ENCODE measurements at regions not wholly inside any gene's neighbourhood (a gene's known extent, or its start where the extent isn't known, plus 50 kb on each side); places are given as distances from the start of the nearest gene placed in this dataset.

- DNase-seq (ENCODE audit: low read depth in 2 of 2), result no peak
Observed at GRCh38 chr1:62917314-62917713, 133.4 kb downstream of the ATG4C start.

- no peak for DNase-seq (ENCODE audit: low read depth in 2 of 2)
Observed at GRCh38 chr1:62917805-62918204, 133.9 kb downstream of the ATG4C start.

GRCh38 chr1:62918700-62919099, 134.8 kb downstream of the ATG4C start:
- DNase-seq (ENCODE audit: low read depth in 2 of 2), result no peak

GRCh38 chr1:62922006-62922405, 138.1 kb downstream of the ATG4C start:
- no peak for DNase-seq (ENCODE audit: low read depth in 2 of 2)

- no peak for DNase-seq (ENCODE audit: low read depth in 2 of 2)
Observed at GRCh38 chr1:62924983-62925790, 141.3 kb downstream of the ATG4C start.

GRCh38 chr1:62926681-62927252, 142.8 kb downstream of the ATG4C start:
- DNase-seq (ENCODE audit: low read depth in 2 of 2), result no peak

- no peak for DNase-seq (ENCODE audit: low read depth in 2 of 2)
Observed at GRCh38 chr1:62928885-62929284, 145.0 kb downstream of the ATG4C start.

- DNase-seq (ENCODE audit: low read depth in 2 of 2), result no peak
Observed at GRCh38 chr1:62937634-62938296, 153.8 kb downstream of the ATG4C start.

- DNase-seq (ENCODE audit: low read depth in 2 of 2), result no peak
Observed at GRCh38 chr1:62941780-62942179, 157.8 kb downstream of the ATG4C start.

GRCh38 chr1:62946511-62946910, 162.6 kb downstream of the ATG4C start:
- no peak for DNase-seq (ENCODE audit: low read depth in 2 of 2)

GRCh38 chr1:62951428-62951827, 167.5 kb downstream of the ATG4C start:
- DNase-seq (ENCODE audit: low read depth in 2 of 2), result no peak

GRCh38 chr1:62952596-62952995, 168.7 kb downstream of the ATG4C start:
- no peak for DNase-seq (ENCODE audit: low read depth in 2 of 2)

GRCh38 chr1:62953633-62954032, 169.7 kb downstream of the ATG4C start:
- DNase-seq (ENCODE audit: low read depth in 2 of 2), result no peak

- DNase-seq (ENCODE audit: low read depth in 2 of 2), result no peak
Observed at GRCh38 chr1:62954758-62955157, 170.8 kb downstream of the ATG4C start.

- DNase-seq (ENCODE audit: low read depth in 2 of 2), result no peak
Observed at GRCh38 chr1:62955666-62956065, 171.7 kb downstream of the ATG4C start.

GRCh38 chr1:62962014-62962812, 178.3 kb downstream of the ATG4C start:
- DNase-seq (ENCODE audit: low read depth in 2 of 2), result no peak

GRCh38 chr1:62962901-62963776, 179.2 kb downstream of the ATG4C start:
- DNase-seq (ENCODE audit: low read depth in 2 of 2), result peak; percentile 2 to 6

- DNase-seq (ENCODE audit: low read depth in 2 of 2), result no peak
Observed at GRCh38 chr1:62964141-62964540, 180.2 kb downstream of the ATG4C start.

- DNase-seq (ENCODE audit: low read depth in 2 of 2), result no peak
Observed at GRCh38 chr1:62967031-62967430, 183.1 kb downstream of the ATG4C start.

- DNase-seq (ENCODE audit: low read depth in 2 of 2), result no peak
Observed at GRCh38 chr1:62977366-62977765, 193.4 kb downstream of the ATG4C start.

- DNase-seq (ENCODE audit: low read depth in 2 of 2), result no peak
Observed at GRCh38 chr1:62978741-62979140, 194.8 kb downstream of the ATG4C start.
